ENCODE measurements at regions not wholly inside any gene's neighbourhood (a gene's known extent, or its start where the extent isn't known, plus 50 kb on each side); places are given as distances from the start of the nearest gene placed in this dataset.
"Not testable (repeated sequence)": the region's sequence is repeated elsewhere in the genome, so short reads cannot be mapped to it uniquely, and the experiment has no call there.

DNA sequence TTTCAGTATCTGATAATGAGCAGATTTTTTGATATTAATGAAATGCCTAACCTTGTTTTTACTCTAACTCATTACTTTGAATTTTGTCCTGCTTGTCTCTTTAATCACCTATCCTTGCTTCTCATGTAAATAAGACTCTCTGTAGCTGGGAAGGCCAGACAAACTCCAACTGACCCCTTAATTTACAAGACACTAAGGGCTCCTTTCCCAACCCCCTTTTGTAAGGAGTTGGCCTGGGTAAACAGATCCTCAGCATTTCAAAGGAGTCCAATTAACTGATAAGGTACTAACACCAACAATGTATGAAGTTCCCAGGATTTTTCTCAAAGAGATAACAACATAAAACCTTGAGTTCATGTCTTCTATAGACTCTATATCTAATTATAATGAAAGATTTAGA, 919.3 kb upstream of the AMELY start:
- H3K36me3 Mint-ChIP-seq; H3K4me3 Mint-ChIP-seq; DNase-seq (ENCODE audit: low spot score); H3K9me3 Mint-ChIP-seq; ATAC-seq; H3K27ac Mint-ChIP-seq; H3K4me1 Mint-ChIP-seq (ENCODE audit: low read depth in 2 of 2); H3K27me3 Mint-ChIP-seq: not testable (repeated sequence)

DNA sequence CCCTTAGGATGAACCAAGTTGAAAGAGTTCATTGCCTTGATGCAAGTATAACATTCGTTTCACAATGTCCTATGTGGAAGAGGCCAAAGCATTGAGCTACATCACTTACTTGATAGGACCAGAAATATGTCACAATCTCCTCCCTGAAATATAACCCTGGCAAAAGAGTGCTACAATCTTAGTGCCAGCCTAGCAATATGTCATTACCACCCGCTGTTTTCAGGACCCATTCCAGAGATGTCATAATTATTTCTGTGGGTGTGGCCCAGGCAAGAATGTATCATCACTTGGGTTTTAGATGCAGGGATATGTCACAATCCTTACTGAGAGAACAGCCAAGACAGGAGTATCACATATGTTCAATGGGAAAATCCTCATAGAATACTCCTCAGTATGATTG, 915.0 kb upstream of the AMELY start:
- ATAC-seq: no peak
- no peak overlapping the region for H3K4me3 Mint-ChIP-seq
- no peaks in the 10 kb centered on the region for H3K9me3 Mint-ChIP-seq
- no peaks in the 10 kb centered on the region for H3K36me3 Mint-ChIP-seq
- no peak overlapping the region for H3K27ac Mint-ChIP-seq
- no peak for DNase-seq (ENCODE audit: low spot score)
- H3K27me3 Mint-ChIP-seq: no peaks in the 10 kb centered on the region
- no peaks in the 10 kb centered on the region for H3K4me1 Mint-ChIP-seq (ENCODE audit: low read depth in 2 of 2)

DNA sequence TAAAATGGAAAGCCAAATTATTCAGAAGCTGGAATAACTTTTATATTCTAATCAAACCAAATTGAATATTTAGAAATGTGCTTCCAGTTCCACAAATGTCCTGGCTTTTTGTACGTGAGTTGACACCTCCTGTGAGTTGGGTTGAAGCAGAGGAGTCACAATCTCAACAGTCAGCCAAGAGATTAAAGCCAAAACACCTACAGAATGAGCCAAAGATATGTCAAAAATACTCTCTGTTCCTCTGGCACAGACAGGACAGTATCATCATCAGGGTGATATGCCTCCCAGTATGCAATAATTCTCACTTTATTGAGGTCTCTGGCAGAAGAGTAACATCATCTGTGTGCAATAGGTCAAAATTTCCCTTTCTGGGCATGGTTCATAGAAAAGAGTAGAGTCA, 914.3 kb upstream of the AMELY start:
- H3K4me1 Mint-ChIP-seq (ENCODE audit: low read depth in 2 of 2): no peaks in the 10 kb centered on the region
- H3K27me3 Mint-ChIP-seq: no peaks in the 10 kb centered on the region
- no peak for DNase-seq (ENCODE audit: low spot score)
- ATAC-seq: no peak
- no peaks in the 10 kb centered on the region for H3K36me3 Mint-ChIP-seq
- H3K4me3 Mint-ChIP-seq: no peak overlapping the region
- no peaks in the 10 kb centered on the region for H3K9me3 Mint-ChIP-seq
- no peak overlapping the region for H3K27ac Mint-ChIP-seq

DNA sequence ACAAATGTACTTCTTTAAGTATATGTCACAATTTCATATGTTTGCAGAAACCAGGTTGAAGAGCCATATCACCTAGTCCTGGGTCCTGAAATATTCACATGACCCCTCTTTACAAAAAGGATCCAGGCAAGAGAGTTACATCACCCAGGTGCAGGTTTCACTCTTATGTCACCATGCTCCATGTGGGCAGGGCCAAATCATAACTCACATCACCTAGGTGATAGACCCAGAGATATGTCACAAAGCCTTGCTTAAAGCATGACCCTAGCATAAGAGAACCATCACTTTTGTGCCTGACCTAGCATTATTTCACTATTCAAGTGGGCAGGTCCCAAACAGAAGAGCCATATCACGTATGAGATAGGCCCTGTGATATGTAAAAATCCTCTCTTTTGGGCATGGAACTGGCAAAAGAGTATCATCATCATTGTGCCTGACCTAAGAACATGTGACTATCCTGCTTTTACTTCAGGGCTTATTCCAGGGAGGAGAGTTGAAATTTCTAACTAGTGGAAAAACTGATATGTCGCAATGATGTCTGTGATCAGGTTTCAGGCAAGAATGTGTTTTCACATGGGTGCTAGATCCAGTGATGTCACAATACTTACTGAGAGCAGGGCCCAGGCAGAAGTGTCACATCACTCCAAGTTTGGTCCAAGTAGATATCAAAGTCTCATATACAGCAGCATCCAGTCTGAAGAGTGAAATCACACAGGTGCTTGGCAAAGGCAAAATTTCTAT, 909.9 kb upstream of the AMELY start:
- Mint-ChIP-seq H3K4me1 (ENCODE audit: low read depth in 2 of 2) (no peaks in the 10 kb centered on the region), H3K9me3 (no peaks in the 10 kb centered on the region), H3K4me3 (no peak overlapping the region), H3K27ac (no peak overlapping the region), H3K27me3 (no peaks in the 10 kb centered on the region), H3K36me3 (no peaks in the 10 kb centered on the region)
- DNase-seq (ENCODE audit: low spot score) (no peak), ATAC-seq (no peak)

DNA sequence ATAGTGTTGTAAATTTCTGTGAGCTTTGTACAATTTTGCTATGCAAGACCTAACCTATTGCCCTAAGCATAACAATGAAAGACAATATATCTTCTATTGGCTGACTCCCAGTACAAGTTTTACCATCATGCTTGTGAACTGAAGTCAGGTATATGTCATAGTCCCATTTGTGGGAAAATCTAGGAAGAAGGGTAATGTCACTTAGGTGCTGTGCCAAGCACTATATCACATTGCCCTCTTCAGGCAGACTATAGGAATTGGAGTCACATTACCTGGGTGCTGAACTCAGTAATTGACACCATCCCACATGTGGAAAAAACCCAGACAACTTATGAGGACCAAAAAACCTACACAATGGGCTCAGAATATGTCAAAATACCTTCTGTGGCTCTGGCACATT, 907.4 kb upstream of the AMELY start:
- Mint-ChIP-seq H3K9me3 (no peaks in the 10 kb centered on the region), H3K4me1 (ENCODE audit: low read depth in 2 of 2) (no peaks in the 10 kb centered on the region), H3K36me3 (no peaks in the 10 kb centered on the region), H3K27ac (no peak overlapping the region), H3K4me3 (no peak overlapping the region), H3K27me3 (no peaks in the 10 kb centered on the region)
- ATAC-seq: no peak
- no peak for DNase-seq (ENCODE audit: low spot score)

DNA sequence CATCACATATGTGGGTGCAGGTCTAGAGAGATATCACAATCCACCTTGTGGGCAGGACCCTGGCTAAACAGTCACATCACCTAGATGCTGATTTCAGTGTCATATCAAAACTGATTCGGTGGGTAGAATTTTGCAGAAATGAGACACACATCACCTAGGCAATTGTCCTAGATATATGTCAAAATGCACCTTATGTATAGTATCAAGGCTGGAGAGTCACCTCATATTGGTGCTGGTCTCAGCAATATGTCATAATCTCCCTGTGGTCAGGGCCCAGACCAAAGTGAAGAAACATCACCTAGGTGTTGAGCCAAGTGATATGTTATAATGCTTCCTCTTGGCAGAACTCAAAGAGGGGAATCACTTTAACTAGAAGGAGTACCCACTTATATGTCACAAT, 905.0 kb upstream of the AMELY start:
- DNase-seq (ENCODE audit: low spot score): no peak
- H3K27me3 Mint-ChIP-seq: no peaks in the 10 kb centered on the region
- H3K9me3 Mint-ChIP-seq: no peaks in the 10 kb centered on the region
- H3K4me3 Mint-ChIP-seq: no peak overlapping the region
- no peaks in the 10 kb centered on the region for H3K4me1 Mint-ChIP-seq (ENCODE audit: low read depth in 2 of 2)
- H3K27ac Mint-ChIP-seq: no peak overlapping the region
- no peaks in the 10 kb centered on the region for H3K36me3 Mint-ChIP-seq
- ATAC-seq: no peak

DNA sequence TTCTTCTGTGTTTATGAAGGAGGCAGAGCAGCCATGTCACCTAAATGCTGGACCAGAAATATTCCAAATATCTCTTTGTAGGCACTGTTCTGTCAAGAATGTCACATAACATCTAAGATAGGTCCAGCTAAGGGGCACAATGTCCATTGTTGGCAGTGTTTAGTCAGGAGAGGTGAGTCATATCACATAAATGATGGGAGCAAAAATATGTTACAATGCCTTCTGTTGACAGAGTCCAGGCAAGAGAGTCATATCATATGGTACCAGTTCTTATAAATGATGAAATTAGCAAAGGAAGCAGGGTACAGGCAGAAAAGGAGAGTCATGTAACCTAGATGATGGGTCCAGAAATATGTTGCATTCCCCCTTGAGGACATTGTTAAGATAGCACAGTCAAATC, 904.4 kb upstream of the AMELY start:
- no peak overlapping the region for H3K27ac Mint-ChIP-seq
- H3K27me3 Mint-ChIP-seq: no peaks in the 10 kb centered on the region

DNA sequence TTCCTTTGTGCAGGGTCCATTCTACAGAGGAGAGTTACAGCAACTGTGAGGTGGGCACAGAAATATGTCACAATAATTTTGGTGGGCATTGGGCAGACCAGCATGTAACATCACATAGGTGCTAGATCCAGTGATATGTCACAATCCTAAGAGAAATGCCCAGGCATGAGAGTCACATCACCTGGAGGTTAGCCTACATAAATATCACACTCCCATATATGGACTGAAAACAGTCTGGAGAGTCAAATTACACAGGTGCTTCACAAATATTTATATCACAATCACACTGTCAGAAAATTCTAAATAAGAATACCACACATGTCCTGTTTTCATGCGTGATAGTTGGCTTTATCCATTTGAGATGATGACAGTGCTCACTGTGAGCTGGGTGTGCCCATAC, 903.7 kb upstream of the AMELY start:
- Mint-ChIP-seq H3K27ac (no peak overlapping the region), H3K27me3 (no peaks in the 10 kb centered on the region), H3K4me3 (no peak overlapping the region), H3K9me3 (no peaks in the 10 kb centered on the region), H3K36me3 (no peaks in the 10 kb centered on the region), H3K4me1 (ENCODE audit: low read depth in 2 of 2) (no peaks in the 10 kb centered on the region)
- ATAC-seq (no peak), DNase-seq (ENCODE audit: low spot score) (no peak)

More for the DNA sequence above, 904.4 kb upstream of the AMELY start:
- no peak for ATAC-seq
- Mint-ChIP-seq H3K9me3 (no peaks in the 10 kb centered on the region), H3K4me1 (ENCODE audit: low read depth in 2 of 2) (no peaks in the 10 kb centered on the region), H3K36me3 (no peaks in the 10 kb centered on the region), H3K4me3 (no peak overlapping the region)
- no peak for DNase-seq (ENCODE audit: low spot score)

DNA sequence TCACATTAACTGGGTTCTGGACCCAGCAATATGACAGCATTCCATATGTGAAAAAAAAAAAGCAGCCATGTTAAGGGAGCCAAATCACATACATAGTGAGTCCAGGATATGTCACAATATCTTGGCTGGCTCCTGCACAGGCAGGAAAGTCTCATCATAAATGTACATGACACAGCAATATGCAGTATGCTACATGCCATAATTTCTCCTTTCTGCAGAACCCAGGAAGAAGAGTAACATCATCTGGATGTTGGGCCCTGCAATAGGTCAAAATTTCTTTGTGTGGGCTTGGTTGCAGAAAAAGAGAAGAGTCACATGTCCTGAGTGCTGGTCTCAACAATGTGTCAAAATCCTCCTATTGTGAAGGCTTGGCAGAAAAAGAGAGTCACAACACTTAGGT, 902.8 kb upstream of the AMELY start:
- Mint-ChIP-seq H3K36me3 (no peaks in the 10 kb centered on the region), H3K9me3 (no peaks in the 10 kb centered on the region), H3K4me3 (no peak overlapping the region), H3K27ac (no peak overlapping the region), H3K27me3 (no peaks in the 10 kb centered on the region), H3K4me1 (ENCODE audit: low read depth in 2 of 2) (no peaks in the 10 kb centered on the region)
- DNase-seq (ENCODE audit: low spot score): no peak
- ATAC-seq: no peak

DNA sequence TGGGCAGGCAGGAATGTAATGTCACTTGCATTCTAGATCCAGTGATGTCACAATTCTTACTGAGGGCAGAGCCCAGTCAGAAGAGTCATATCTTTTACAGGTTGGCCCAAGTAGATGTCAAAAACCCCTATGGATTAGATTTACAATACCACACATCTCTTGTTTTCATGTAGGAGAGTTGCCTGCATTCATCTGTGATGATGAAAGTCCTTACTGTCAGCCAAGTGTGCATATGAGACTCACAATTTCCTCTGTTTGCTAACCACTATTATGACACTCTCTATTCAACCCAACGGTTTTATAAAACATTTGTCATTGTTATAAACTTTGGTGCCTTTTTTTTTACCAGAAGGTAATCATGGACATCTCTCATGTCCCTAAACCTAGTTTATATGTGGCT, 898.8 kb upstream of the AMELY start:
- Mint-ChIP-seq H3K9me3 (no peaks in the 10 kb centered on the region), H3K4me3 (no peak overlapping the region), H3K4me1 (ENCODE audit: low read depth in 2 of 2) (no peaks in the 10 kb centered on the region), H3K27me3 (no peaks in the 10 kb centered on the region), H3K27ac (no peak overlapping the region), H3K36me3 (no peaks in the 10 kb centered on the region)
- DNase-seq (ENCODE audit: low spot score) (no peak), ATAC-seq (no peak)

DNA sequence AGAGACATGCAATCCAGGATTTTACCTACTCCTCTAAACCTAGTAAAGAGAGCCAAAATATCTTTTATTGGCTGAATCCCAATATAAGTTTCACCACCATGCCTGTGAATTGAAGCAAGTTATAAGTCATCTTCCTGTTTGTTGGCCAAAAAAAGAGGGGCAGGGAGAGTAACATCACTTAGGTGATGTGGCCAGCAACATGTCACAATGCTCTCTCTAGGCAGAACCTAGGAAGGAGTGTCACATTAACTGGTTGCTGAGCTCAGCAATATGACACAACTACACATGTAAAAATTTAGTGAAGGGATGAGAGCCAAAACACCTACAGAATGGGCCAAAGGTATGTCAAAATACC, 895.9 kb upstream of the AMELY start:
- Mint-ChIP-seq H3K9me3 (no peaks in the 10 kb centered on the region), H3K27ac (no peak overlapping the region), H3K27me3 (no peaks in the 10 kb centered on the region), H3K4me3 (no peak overlapping the region), H3K4me1 (ENCODE audit: low read depth in 2 of 2) (no peaks in the 10 kb centered on the region), H3K36me3 (no peaks in the 10 kb centered on the region)
- DNase-seq (ENCODE audit: low spot score) (no peak), ATAC-seq (no peak)

DNA sequence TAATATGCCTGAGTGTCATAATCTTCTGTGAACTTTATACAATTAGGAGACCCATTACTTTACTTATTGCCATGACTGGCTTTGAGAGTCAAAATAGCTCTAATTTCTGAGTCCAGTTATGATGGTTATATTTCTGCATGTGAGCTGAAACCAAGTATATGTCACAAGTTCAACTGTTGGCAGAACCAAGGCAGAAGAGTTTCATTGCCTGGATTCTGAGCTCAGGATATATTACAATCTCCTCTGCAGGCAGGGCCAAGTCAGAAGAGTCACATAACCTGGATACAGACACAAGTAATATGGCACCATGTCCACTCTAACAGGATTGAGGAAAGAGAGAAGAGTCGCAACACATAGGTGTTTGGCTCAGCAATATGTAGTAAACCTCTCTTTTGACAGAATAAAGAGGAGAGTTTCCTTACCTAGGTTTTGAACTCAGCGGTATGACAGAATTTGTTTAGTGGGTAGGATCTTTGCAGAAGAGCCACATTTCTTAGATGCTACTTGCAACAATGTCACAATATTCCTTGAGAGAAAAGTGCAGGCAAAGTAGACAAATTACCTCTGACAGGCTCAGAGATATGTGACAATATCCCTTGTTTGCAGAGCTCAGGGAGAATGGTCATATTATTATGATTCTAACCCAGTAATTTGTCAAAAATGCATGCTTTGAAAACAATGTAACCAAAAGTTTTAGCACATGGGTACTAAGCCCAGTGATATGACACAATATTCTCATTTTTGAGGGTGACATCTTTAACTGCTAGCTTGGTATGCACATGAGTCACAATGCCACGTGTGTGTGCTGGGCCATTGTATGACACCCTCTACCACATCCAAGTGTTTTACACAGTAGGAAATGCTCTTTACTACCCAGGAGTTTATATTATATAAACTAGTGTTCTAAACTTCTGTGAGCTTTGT, 895.3 kb upstream of the AMELY start:
- Mint-ChIP-seq H3K4me3 (no peak overlapping the region), H3K27me3 (peaks cover 0 to 1% of the 10 kb centered on the region in 2 donors), H3K36me3 (no peaks in the 10 kb centered on the region), H3K27ac (no peak overlapping the region), H3K9me3 (no peaks in the 10 kb centered on the region), H3K4me1 (ENCODE audit: low read depth in 2 of 2) (no peaks in the 10 kb centered on the region)
- ATAC-seq (peak in 1 of 2 donors; percentile 44), DNase-seq (ENCODE audit: low spot score) (no peak)

DNA sequence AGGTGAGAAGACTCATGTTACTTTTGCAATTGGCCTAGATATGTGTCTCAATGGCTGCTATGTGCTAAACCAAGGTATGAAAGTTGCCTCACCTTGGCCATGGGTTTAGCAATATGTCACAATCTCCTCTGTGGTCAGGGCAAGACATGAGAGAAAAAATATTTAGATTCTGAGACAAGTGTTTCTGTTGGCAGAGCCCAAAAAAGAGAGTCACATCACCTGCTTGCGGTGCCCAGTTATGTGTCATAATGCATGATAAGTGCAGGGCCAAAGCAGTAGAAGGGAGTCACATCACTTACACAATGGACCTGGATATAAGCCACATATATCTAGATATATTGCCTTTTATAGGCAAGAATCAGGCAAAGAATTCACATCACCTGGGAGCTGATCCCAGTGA, 894.1 kb upstream of the AMELY start:
- ATAC-seq: no peak
- Mint-ChIP-seq H3K4me1 (ENCODE audit: low read depth in 2 of 2) (no peaks in the 10 kb centered on the region), H3K36me3 (no peaks in the 10 kb centered on the region), H3K9me3 (no peaks in the 10 kb centered on the region), H3K27ac (no peak overlapping the region), H3K27me3 (peaks cover 0 to 8% of the 10 kb centered on the region in 2 donors), H3K4me3 (no peak overlapping the region)
- DNase-seq (ENCODE audit: low spot score): no peak

DNA sequence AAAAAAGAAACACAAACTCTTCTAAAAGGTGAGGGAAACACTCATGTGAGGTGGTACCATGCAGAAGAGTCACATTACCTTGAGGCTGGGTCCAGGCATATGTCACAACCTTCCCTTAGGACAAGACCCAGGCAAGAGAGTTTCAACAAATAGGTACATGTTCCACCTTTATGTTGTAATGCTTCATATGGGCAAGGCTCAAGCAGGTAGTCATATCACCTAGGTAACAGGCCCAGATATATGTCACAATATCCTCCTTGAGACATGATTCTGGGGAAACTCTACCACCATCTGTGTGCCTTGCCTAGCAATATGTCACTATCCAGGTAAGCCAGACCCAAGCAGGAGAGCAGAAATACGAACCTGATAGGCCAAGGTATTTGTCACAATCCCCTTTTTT, 892.2 kb upstream of the AMELY start:
- Mint-ChIP-seq H3K4me1 (ENCODE audit: low read depth in 2 of 2) (no peaks in the 10 kb centered on the region), H3K9me3 (no peaks in the 10 kb centered on the region), H3K36me3 (no peaks in the 10 kb centered on the region), H3K27ac (no peak overlapping the region), H3K4me3 (no peak overlapping the region), H3K27me3 (peaks cover 0 to 8% of the 10 kb centered on the region in 2 donors)
- ATAC-seq (no peak), DNase-seq (ENCODE audit: low spot score) (no peak)

All from natural killer cell treated with Interleukin-12 subunit alpha and Interleukin-12 subunit beta and Interleukin-15 and Interleukin-18, amount 100 ng/mL, for 72 hours (primary cell).